Smooth muscle cell of the brain vasculature (primary cell): ENCODE measurements at regions not wholly inside any gene's neighbourhood (a gene's known extent, or its start where the extent isn't known, plus 50 kb on each side); places are given as distances from the start of the nearest gene placed in this dataset.

Experiments used
- DNase-seq: peaks from one replicate; pipeline ENCODE4 v3.0.0-alpha.2; 2012; ENCODE audit warnings: low read depth, low spot score

DNA sequence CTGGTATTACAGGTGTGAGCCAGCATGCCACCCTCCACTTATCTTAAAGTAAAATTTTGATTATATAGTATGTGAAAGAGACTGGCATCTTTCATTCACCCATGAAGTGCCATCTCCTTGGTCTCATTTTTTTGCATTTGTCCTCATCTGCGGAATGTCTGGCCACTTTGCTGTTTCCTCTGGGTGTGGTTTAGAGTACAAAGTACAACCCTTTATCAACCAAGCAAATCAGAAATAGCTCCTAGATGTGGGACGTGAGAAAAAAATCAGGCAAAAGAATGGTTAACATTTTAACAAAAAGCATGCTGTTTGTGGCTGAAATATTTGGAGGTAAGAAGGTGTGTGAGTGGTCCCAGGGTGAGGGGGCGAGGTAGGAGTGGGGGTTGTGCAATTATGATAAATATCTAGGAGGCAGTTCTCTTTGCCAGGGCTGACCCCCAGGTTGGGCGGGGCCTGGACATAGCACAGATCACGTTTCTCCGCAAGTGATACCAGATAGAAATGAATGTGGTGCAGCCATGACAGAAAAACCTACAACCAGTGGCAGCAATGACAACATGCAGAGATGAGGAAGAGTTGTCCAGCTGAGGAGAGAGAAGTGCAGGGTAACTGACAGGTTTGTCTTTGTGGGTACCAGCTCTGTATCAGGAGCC is 115.8 kb upstream of the SERTAD2 start:
- no peak for DNase-seq

DNA sequence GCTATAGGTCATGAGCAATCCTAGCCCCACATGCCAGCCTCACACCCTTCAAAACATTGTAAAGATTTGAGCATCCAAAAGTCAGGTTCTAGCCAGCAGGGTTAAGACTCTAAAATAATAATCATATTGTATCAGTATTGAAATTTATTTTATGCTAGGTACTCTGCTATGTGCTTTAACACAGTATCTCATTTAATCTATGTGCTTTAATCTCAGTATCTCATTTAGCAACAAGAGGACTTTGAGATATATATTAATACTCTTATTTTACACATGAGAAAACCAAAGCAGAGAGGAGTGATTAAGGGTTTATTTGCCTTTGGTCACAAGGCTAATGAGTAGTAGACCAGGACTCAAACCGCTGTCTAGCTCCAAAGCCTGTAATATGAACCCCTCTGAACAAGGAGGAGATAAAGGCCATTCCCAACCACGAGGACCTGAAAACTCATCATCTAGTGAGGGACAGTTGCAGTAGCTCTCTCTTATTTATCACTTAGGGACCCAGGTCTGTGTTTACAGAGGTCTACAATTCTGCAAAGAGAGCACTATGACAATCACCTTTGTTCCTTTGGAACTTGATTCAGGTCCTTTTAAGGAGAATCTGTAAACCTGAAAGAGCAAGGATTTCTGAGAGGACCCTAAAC is 116.5 kb upstream of the SERTAD2 start:
- no peak for DNase-seq

DNA sequence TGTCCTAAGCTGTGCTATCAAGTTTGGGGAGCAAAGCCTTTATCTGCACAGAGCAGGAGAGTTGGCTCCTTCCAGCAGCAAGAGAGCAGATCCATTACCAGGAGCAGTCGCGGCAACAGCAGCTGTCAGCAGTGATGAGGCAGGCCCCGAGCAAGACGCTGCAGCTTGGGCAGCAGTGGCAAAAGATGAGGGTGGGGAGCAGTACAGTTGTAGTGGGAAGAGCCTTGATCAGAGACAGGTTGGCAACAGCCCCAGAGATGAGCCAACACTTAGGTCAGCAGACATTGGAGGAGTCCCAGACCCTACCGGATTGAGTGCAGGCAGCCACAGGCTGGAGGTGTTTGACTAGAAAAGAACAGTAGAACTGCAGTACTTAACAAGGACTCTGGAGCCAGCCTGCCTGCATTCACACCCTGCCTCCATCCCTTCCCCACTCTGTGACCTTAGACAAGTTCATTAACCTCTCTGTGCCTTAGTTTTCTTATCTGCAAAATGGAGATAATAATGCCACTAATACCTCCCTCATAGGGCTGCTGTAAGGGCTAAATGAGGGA is 117.1 kb upstream of the SERTAD2 start:
- no peak for DNase-seq

DNA sequence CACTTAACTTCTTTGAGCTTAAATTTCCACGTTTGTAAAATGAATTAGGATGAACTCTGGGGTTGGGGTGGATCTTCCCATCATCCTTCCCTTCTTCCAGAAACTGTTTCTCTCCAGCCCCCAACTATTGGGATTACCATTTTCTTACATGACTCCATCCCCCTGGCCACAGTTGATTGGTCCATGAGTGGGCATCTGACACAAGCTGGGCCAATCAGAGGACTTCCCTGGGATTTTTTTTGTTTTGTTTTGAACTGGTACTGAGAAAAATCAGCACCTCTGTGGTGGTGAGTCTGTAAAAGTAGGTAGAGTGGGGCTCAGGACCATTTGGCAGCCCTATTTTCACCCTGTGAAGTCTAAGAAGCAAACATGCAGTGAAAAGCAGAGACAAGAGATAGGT is 118.0 kb upstream of the SERTAD2 start:
- DNase-seq = no peak

DNA sequence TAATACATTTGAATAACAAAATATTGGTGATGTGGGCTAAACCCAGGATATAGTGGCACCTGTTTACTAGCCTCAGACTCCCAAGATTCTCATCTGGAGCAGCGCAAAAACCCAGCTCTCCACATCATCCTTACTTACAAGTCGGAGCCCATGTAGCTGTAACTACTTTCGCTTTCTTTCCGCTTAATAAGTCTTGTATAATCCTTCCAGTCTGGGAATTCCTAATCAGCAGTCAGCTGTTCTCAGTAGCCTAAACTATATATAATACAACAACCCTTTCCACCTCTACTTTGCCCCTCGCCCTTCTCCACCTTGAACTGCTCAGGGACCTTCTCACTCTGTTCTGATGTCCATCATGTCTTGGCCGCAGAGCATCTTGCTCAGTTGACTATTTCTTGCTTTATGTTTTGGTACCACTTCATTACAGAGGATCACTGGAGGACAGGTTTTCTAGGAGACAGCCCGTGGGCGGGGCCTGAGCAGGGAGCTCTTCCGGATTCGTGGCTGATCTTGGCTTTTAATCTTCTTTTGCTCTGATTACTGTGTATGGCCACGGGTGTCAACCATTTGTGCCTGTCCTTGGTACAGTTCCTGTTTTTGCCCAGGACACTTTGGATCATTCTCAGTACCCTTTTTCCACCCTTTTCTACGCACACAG is 119.9 kb upstream of the SERTAD2 start:
- no peak for DNase-seq

DNA sequence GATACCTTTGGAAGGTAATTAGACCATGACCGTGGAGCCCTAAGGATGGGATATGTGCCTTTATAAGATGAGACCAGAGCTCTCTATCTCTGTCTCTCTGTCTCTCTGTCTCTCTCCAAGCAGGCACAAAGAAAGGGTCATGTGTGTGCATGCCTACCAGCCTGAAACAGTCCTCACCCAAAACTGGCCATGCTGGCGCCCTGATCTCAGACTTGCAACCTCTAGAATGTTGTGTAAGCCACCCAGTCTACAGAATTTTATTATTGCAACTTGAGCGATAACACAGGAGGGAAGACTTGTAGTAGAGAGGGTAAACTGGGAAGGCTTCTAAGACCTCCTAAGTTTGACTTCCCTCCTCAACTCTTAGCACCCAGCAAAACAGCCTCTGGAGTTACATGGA is 124.1 kb upstream of the SERTAD2 start:
- DNase-seq = no peak

DNA sequence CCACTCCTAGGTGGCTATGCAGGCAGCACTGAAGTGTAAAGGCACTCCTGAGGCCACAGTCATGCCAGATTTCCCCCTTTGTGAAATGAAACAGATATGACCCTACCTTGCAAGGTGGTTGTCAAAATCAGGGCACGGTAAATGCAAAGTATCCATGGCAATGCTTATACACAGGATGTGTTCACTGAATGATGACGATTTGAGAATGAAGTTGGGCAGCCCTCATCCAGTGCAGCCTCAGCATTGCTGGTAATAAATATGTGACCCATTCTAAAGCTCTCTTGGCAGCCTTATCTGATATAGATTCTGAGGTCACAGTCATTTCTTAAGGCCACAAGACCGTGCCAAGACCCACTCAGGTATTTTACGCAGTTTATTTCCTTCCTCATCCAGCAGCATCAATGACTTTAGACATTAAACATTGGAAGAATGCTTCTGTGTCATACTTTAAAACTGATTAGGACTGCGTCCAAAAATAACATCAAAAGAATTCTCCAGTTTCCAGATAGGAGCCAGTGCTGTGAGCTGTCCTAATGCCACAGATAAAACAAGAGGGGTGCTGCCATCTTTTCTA is 125.5 kb upstream of the SERTAD2 start:
- no peak for DNase-seq

DNA sequence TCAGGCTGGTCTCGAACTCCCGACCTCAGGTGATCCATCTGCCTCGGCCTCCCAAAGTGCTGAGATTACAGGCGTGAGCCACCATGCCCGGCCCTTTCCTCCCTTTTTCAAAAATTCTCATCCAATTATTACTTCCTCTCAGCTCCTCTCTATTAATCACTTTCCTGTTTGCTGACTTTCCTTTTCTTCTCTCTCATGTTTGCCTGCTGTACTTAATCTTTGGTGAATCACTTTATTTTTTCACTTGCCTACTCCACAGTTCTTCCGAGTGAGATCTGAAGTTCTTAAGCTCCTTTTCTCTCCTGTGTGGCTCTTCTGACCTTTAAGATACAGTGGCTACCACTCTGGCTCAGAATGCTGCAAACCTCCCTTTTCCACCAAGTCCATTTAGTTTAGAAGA is 126.3 kb upstream of the SERTAD2 start:
- no peak for DNase-seq

DNA sequence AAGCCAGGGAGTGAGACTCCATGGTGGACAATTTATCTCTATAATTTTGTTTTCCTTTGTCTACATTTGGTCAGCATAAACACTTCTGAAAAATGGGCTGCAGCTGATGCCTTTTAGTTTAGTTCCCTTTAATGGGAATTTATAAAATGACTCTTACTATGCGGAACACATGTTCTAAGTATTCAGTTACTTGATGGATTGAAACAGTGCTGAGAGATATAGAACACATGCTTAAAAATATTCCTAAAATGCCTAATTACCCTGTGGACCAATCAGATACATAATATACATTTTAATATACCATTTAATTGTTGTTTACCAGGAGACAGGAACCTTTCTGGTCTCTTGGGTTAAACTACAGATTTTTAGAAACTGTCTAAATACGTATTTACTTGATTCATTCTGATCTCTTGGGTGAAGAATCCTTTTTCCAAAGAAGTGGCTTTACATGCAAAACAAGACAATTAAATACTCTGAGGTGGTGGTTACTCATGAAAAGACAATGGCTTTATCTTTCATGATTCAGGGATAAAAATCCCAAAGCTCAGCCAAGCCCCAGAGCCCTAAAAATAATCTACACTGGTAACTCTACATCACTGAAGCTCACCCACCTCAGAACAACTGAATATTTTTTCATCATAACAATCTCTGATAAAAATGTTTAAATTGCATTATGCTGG is 128.1 kb upstream of the SERTAD2 start:
- no peak for DNase-seq

DNA sequence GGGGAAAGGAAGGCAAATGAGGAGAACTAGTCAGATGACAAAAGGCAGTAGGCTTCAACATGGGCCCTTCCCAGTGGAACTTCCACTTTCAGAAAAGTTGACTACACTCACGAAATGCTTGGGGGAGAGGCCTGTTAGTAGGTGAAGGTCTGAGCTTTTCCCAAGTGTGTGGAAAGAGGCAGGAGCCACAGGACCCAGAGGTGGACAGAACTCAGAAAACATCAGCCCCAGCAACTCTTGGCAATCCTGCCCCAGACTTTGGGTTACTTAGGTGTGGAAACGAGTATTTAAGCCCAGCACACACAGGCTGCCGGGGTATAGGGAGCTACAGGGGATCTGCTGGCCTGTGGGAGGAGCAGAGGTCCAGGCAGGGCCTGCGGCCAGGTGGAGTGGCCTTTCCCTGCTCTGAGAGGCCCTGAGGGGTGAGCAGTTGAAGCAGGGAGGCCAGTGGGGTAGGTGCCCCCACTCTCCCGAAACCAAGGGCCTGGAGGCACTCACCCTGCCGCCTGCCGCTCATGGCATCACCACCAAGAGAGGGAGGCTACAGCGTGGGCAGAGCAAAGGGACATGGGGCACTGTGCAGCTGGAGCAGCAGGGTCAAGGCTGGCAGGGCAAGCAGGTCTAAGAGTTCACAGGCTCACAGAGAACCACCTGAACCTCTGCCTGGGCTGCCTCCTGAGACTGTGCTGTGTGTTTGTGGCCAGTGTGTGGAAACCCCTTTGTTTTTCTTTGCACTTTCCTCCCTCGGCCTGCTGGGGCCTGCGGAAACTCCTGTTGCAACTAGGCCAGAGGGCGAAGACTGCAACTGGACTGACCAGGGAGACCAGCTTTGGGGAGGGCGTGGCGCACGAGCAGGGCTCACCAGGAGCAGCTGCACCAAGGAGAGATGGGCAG is 130.7 kb upstream of the SERTAD2 start:
- no peak for DNase-seq

DNA sequence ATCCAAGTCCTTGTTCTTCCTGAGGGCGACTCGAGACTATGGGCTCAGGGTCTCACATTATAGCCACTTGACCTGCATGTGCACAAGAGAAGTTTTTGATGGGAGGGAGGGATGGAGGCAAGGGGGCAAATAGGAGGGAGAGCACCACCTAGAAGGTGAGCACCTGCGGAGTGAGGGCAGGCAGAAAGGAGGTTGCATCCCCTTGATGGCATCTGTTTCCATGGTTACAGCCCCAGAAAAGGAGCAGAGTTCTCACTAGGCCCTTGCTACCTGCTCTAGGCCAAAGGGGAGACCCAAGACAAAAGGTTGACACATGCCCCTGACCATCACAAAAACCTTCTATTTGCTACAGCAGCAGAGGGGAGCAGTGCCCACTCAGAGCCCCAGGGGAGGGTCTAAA is 131.5 kb upstream of the SERTAD2 start:
- DNase-seq = no peak

DNA sequence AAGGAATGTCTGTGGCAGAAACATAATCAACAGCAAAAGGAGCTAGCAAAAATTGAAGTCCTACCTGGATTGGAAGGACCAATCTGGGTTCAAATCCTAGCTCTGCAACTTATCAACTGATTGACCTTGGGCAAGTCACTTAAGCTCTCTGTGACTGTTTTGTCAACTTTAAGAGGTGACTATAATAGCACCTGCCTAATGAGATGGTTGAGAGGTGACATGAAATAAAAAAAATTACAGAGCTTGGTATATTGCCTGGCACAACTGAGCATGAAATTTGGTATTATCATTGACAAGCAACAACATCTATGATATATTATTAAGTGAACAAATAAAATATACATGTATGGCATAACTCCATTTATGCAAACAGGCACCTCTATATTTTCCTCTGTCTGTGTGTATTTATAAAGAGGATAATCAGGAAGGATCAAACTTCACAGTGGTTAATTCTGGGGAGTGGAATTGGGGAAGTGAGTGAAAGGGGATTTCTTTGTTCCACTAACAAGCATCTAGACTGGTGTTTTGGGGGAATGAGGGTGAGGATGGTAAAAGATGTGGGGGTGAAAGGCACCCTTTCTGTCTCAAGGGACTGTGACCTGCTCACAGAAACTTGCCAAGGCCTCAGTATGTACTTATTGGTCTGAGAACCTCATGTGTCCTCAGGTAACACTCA is 132.8 kb upstream of the SERTAD2 start:
- no peak for DNase-seq

DNA sequence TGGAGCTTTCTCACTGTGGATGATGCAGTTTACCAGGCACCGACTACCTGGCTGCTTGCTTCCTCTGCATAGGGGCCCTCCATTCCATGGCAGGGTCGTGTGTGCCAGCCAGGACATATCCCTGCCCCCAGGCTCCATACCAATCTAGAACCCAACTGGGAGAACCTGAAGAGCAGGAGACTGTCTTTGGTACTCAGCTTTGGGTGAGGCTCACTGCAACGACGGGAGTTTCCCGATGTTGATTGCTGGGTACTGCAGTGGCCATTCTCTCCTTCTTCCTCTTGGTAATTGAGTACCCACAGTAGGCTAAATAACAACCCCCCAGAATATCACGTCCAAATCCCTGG is 133.3 kb upstream of the SERTAD2 start:
- DNase-seq = no peak

DNA sequence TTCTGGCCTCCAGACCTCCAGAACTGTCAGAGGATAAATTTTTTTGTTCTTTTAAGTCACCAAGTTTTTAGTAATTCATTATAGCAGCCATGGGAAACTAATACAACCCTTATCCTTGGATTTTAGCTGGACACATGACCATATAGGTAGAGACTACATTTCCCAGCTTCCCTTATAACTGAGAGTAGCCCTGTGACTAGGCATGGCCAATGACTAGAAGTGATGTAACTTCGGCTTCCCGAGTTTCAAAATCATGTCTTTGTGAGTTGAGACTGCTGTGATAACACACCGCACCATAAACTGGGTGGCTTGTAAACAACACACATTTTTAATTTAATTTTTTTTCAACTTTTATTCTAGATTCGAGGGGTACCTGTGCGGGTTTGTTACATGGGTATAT is 134.0 kb upstream of the SERTAD2 start:
- DNase-seq = no peak

DNA sequence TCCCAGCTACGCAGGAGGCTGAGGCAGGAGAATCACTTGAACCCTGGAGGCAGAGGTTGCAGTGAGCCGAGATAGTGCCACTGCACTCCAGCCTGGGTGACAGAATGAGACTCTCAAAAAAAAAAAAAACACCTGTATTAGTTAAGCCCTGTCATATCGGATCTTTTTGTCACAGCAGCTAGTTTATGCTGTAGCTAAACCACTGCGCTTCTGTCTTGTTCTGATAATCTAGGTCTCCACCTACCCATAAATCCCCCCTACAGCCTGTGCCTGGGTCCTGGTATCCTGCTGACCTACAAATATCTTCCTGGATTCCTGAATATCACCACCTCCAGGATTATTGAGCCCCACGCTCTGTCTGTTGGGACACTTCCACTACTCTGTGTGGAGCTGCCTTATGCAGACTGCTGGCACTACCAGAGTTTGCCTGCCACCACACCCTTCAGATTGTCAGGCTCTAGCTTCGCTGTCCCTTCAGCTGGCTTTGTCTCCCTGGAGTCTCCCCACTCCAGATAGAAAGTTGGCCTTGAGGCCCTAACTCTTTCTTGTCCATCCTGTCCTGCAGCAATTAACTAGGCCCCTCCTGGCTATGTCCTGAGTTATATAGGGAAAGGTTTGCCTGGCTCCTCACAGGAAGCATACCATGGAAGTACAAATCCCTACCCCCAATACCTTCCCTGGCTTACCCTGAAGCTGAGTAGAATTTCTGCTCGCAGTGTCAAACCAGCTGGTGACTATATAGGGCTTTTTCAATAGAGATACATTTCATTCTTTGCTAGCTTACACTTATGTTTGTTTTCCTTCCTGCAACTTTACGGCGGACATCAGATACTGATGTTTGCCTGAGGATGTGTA is 136.0 kb upstream of the SERTAD2 start:
- no peak for DNase-seq

DNA sequence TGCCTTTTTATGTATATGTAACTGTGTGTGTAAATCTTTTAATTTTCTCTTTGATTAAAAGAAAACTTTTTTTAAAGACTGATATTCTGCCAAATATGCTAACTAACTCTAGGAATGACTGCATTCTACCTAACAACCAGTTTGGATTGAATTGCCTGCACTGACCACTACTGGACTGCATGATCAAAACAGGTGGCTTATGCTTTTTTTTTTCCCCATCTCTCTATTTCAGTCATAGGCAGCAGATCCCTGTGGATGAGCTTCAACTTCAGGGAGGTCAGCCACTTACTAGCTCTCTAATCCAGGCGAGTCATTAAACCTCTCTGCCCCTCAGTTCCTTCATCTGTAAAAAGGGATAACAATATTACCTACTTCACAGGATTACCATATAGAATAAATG is 138.6 kb upstream of the SERTAD2 start:
- DNase-seq = no peak

DNA sequence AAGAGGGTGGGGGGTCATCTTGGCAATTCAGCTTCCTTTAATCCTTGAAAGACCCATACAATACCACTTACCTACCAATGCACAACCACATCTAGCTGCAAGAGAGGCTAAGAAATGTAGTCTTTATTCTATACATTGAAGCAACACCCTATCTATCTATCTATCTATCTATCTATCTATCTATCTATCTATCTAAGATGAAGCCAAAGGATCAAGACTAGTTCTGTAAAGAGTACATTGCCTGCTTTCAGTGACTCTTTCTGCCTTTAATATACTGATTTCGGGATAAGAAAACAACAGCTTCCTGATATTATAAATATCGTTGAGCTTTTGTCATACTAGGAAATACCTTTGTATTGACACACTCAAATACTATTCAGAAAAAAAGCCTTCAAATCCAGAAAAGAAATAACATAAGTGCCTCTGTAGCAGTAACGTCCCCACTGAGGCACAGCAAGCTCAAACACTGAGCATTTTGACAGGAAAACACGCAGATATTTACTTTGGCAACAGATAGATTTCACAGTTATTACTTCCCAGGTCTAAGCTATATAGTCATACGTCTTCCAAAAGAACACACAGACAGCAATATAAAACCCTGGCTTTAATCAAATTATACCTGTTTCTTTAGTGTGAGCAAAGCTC is 139.4 kb upstream of the SERTAD2 start:
- no peak for DNase-seq

DNA sequence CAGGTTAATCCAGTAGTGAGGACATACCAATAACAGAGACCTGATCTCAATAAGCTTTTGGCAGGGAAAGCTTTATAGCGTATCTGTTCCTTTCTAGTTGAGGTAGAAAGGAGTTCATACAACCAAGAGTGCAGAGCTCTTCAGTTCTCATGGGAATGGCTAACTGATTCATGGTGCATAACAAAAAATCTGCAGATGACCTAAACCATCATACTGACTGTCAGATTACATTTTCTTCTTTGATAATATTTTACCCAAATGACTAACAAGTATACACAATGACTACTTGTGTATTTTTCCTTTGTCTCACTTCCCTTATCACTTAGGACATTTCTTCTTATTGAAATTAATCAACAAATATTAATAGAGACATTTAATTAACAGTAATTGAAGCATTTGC is 140.0 kb upstream of the SERTAD2 start:
- no peak for DNase-seq

DNA sequence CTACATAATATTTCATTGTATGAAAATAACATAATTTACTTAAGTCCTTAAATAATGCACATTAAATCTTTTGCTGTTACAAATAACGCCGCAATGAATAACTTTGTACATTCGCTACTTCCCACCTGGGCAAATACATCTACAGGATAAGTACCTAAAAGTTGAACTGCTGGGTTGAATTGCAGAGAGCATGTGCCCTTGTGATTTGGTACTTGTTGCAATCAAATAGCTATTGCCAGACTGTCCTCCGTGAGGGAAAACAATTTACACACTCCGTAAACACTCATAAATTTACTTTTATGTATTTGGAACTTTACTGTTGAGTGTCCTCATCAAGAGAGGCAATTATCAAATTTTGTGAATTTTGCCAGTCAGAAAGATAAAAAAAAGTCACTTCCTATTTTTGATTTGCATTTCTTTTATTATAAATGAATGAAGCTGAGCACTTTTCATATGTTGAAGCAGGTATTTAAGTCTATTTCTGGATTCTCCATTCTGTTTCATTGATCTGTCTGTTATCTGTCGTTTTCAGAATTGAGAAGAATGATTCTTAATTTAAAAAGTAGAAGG is 140.8 kb upstream of the SERTAD2 start:
- no peak for DNase-seq
